ENCODE measurements at regions not wholly inside any gene's neighbourhood (a gene's known extent, or its start where the extent isn't known, plus 50 kb on each side); places are given as distances from the start of the nearest gene placed in this dataset.
"Not testable (repeated sequence)": the region's sequence is repeated elsewhere in the genome, so short reads cannot be mapped to it uniquely, and the experiment has no call there.

DNA sequence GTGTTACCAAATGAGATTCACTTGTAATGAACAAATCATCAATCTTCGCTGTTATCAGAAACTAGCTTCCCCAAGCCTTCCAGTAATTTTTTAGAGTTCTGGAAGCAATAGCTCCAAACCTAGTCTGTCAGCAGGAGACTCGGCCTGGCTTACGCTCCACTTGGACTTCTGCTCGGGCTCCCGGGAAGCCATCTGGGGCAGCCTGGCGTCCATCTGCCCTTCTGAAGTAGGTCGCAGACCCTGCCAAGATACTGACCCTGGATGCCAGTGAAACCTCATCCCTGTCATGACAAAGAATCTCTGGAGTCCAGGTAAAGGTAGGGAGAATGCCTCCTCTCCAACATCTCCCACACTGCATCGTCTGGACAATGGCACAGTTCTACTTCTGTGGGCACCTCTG lies 493.8 kb upstream of the ZFP42 start:
- Histone ChIP-seq H3K36me3 (no peaks in the 10 kb centered on the region), H3K4me3 (no peak overlapping the region), H3K9me3 (no peaks in the 10 kb centered on the region), H3K4me1 (no peaks in the 10 kb centered on the region), H3K27ac (no peak overlapping the region), H3K27me3 (no peaks in the 10 kb centered on the region)
- whole genome bisulfite sequencing (ENCODE audit: insufficient coverage, low coverage, low lambda C conversion rate, missing lambda C conversion rate): 40% methylated on average over 7 of the region's 8 CpGs
- DNase-seq (no peak), ATAC-seq (no peak)
- TF ChIP-seq, protein P1, sequence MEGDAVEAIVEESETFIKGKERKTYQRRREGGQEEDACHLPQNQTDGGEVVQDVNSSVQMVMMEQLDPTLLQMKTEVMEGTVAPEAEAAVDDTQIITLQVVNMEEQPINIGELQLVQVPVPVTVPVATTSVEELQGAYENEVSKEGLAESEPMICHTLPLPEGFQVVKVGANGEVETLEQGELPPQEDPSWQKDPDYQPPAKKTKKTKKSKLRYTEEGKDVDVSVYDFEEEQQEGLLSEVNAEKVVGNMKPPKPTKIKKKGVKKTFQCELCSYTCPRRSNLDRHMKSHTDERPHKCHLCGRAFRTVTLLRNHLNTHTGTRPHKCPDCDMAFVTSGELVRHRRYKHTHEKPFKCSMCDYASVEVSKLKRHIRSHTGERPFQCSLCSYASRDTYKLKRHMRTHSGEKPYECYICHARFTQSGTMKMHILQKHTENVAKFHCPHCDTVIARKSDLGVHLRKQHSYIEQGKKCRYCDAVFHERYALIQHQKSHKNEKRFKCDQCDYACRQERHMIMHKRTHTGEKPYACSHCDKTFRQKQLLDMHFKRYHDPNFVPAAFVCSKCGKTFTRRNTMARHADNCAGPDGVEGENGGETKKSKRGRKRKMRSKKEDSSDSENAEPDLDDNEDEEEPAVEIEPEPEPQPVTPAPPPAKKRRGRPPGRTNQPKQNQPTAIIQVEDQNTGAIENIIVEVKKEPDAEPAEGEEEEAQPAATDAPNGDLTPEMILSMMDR (IDR thresholded peaks at IDR 0.05): no peak
- no peak for TF ChIP-seq POLR2A (IDR thresholded peaks at IDR 0.05)
- intact Hi-C loops (cut with DNase I): no loop called here

DNA sequence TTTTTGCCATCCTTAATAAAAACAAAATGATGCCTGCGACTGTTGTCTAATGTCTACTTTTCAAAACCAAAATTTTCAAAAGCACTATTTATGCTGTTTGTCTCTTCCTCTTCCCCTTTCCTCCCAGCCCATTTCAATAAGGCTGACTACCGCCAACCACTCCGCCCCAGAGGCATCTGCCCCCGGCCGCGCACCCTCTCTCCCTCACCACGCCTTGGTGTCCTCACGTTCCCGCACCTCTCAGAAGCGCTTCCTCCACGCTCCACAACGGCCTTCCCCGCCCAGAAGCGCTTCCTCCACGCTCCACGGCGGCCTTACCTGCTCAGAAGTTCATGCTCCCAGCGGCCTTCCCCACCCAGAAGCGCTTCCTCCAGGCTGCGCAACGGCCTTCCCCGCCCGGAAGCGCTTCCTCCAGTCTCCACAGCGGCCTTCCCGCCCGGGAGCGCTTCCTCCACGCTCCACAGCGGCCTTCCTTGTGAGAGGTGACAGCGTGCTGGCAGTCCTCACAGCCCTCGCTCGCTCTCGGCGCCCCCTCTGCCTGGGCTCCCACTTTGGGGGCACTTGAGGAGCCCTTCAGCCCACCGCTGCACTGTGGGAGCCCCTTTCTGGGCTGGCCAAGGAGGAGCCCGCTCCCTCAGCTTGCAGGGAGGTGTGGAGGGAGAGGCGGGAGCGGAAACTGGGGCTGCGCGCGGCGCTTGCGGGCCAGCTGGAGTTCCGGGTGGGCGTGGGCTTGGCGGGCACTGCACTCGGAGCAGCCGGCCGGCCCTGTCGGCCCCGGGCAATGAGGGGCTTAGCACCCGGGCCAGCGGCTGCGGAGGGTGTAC lies 490.4 kb upstream of the ZFP42 start:
- Histone ChIP-seq H3K4me3 (no peak overlapping the region), H3K9me3 (no peaks in the 10 kb centered on the region), H3K27ac (no peak overlapping the region), H3K4me1 (no peaks in the 10 kb centered on the region), H3K36me3 (no peaks in the 10 kb centered on the region), H3K27me3 (no peaks in the 10 kb centered on the region)
- DNase-seq (no peak), ATAC-seq (peak in 1 of 4 donors; percentile 19)
- WGBS (ENCODE audit: insufficient coverage, low coverage, low lambda C conversion rate, missing lambda C conversion rate): 78% methylated on average over 31 of the region's 55 CpGs
- intact Hi-C loops (cut with DNase I): no loop called here
- no peak for TF ChIP-seq POLR2A (IDR thresholded peaks at IDR 0.05)
- TF ChIP-seq, protein P1 (IDR thresholded peaks at IDR 0.05): no peak

DNA sequence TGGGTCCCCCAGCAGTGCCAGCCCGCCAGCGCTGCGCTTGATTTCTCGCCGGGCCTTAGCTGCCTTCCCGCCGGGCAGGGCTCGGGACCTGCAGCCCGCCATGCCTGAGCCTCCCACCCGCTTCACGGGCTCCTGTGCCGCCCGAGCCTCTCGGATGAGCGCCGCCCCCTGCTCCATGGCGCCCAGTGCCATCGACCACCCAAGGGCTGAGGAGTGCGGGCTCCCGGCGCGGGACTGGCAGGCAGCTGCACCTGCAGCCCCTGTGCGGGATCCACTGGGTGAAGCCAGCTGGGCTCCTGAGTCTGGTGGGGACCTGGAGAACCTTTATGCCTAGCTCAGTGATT lies 489.8 kb upstream of the ZFP42 start:
- intact Hi-C loops (cut with DNase I); ATAC-seq; H3K9me3 ChIP-seq; DNase-seq; H3K4me3 ChIP-seq; H3K36me3 ChIP-seq; H3K27me3 ChIP-seq; H3K4me1 ChIP-seq; H3K27ac ChIP-seq: not testable (repeated sequence)
- WGBS (ENCODE audit: insufficient coverage, low coverage, low lambda C conversion rate, missing lambda C conversion rate): 97% methylated on average over 11 of the region's 23 CpGs

DNA sequence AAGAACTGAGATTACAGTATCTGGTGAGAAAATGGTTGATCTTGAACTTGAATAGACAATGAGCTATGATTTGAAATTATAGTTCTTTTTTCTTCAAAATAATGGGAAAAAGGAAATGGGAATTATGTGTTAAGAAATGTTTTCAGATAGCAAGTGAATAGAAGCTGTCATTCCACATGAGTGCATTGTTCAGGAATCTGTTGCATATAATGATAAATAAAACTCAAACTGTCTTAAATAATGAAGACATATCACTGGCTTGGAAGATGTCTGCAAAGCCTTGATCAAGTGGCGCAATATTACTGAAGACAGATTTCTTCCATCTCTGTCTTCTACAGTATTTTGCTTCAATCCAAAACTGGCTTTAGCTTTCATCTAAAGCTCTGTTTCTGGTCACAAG lies 479.3 kb upstream of the ZFP42 start:
- WGBS (ENCODE audit: insufficient coverage, low coverage, low lambda C conversion rate, missing lambda C conversion rate): 91% methylated on average over 1 of the region's 1 CpG
- no peaks in the 10 kb centered on the region for H3K27me3 ChIP-seq
- no peaks in the 10 kb centered on the region for H3K36me3 ChIP-seq
- no peak overlapping the region for H3K27ac ChIP-seq
- intact Hi-C loops (cut with DNase I): no loop called here
- no peaks in the 10 kb centered on the region for H3K4me1 ChIP-seq
- no peaks in the 10 kb centered on the region for H3K9me3 ChIP-seq
- DNase-seq (no peak), ATAC-seq (no peak)
- no peak overlapping the region for H3K4me3 ChIP-seq
- TF ChIP-seq POLR2A (IDR thresholded peaks at IDR 0.05): no peak
- TF ChIP-seq, protein P1 (IDR thresholded peaks at IDR 0.05): no peak

DNA sequence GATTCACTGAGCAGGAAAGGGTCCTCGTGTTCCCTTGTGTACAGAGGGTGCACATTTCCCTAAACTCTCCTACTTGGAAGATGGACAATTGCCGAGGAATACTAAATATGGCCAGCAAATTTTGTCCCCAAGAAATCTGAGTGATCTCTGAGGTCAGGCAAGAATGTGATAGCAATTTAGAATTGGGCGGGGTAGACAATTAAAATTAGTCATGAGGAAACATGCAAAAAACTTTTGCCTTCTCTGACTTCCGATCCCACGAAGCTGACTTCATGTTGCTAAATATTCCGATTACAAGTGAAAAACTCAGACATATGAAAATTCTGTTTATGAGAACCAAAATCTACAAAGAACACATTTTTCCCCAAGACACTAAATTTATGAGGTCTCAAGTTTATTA lies 453.9 kb upstream of the ZFP42 start:
- intact Hi-C loops (cut with DNase I): no loop called here
- Histone ChIP-seq H3K36me3 (no peaks in the 10 kb centered on the region), H3K9me3 (no peaks in the 10 kb centered on the region), H3K27me3 (no peaks in the 10 kb centered on the region), H3K4me1 (no peaks in the 10 kb centered on the region), H3K4me3 (no peak overlapping the region), H3K27ac (no peak overlapping the region)
- WGBS (ENCODE audit: insufficient coverage, low coverage, low lambda C conversion rate, missing lambda C conversion rate): 60% methylated on average over 6 of the region's 6 CpGs
- DNase-seq: no peak
- no peak for ATAC-seq
- no peak for TF ChIP-seq POLR2A (IDR thresholded peaks at IDR 0.05)
- TF ChIP-seq, protein P1 (IDR thresholded peaks at IDR 0.05): no peak
